GM10248 (cell line): ENCODE measurements at regions not wholly inside any gene's neighbourhood (a gene's known extent, or its start where the extent isn't known, plus 50 kb on each side); places are given as distances from the start of the nearest gene placed in this dataset.
"Not testable (repeated sequence)": the region's sequence is repeated elsewhere in the genome, so short reads cannot be mapped to it uniquely, and the experiment has no call there.

Experiments used
- CTCF ChIA-PET: fragments of 300-600 bp; sonication (Branson Sonifier 250); formaldehyde crosslinking; extraction: SDS; loops from one replicate; lab custom pipeline; 2021; ENCODE audit warnings: antibody characterized with exemption; lab: Yijun Ruan, JAX
- POLR2A ChIA-PET: fragments of 350-650 bp; sonication (Branson Sonifier 250); formaldehyde crosslinking; extraction: SDS; loops from one replicate; lab custom pipeline; 2020; ENCODE audit warnings: antibody characterized with exemption; lab: Yijun Ruan, JAX
- DNase-seq: peaks from one replicate; pipeline ENCODE4 v3.0.0; 2012; ENCODE audit errors: extremely low spot score
- CTCF ChIP-seq: IDR thresholded peaks from 2 replicates; pipeline ENCODE4 v1.5.1; 2012; ENCODE audit warnings: mild to moderate bottlenecking, low read depth; ENCODE audit errors: extremely low read depth, missing control alignments, control extremely low read depth

GRCh38 chr10:2030046-2030445, 292.7 kb upstream of the ADARB2 start:
- no peak for TF ChIP-seq CTCF
- DNase-seq, result no peak
- ChIA-PET POLR2A (no interaction called here), CTCF (interaction anchor here (1.3 kb wide), 1 partner anchor 15 kb away, joined by 7 read pairs; no protein-coding TSS in a partner anchor)

DNA sequence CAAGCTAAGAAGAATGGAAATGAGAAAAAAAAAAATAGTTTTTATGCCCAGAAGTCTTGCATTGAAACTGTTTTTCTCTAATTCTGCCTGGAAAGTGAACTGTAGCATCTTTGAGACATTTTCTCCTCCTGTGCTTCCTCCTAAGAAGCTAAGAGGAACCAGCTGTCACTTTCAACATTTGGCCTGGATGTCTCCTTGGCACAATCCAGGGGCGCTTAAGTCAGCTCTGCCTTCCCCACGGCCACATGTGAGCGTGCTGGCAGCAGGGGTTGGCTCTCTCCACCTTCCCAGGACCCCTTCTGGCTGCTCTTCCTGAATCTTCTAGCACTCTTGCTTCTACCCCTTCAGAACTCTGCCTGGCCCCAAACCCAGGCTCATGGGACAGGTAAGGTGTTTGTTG, 289.6 kb upstream of the ADARB2 start:
- ChIA-PET POLR2A (no interaction called here), CTCF (no interaction called here)
- no peak for TF ChIP-seq CTCF
- no peak for DNase-seq

- POLR2A ChIA-PET, CTCF ChIA-PET: not testable (repeated sequence)
These were observed 287.4 kb upstream of the ADARB2 start for GRCh38 chr10:2024750-2025149.

GRCh38 chr10:2023687-2024086, 286.4 kb upstream of the ADARB2 start:
- DNase-seq, result no peak
- ChIA-PET CTCF (no interaction called here), POLR2A (no interaction called here)
- TF ChIP-seq CTCF, result no peak

More at GRCh38 chr10:2024750-2025149, 287.4 kb upstream of the ADARB2 start:
- not testable (repeated sequence) for DNase-seq

- CTCF ChIA-PET, result no interaction called here
- no peak for DNase-seq
- POLR2A ChIA-PET, result no interaction called here
- TF ChIP-seq CTCF, result no peak
These were observed 285.1 kb upstream of the ADARB2 start for GRCh38 chr10:2022401-2022800.

- ChIA-PET POLR2A (no interaction called here), CTCF (no interaction called here)
- no peak for TF ChIP-seq CTCF
- DNase-seq, result no peak
These were observed 283.5 kb upstream of the ADARB2 start for GRCh38 chr10:2020836-2021235.

GRCh38 chr10:2019803-2020202, 282.5 kb upstream of the ADARB2 start:
- DNase-seq, result no peak
- TF ChIP-seq CTCF, result no peak
- POLR2A ChIA-PET, result no interaction called here
- CTCF ChIA-PET, result no interaction called here

GRCh38 chr10:2019281-2019680, 282.0 kb upstream of the ADARB2 start:
- no peak for DNase-seq
- CTCF ChIA-PET, result no interaction called here
- no peak for TF ChIP-seq CTCF
- POLR2A ChIA-PET, result no interaction called here
